B cell (primary cell): ENCODE measurements at regions not wholly inside any gene's neighbourhood (a gene's known extent, or its start where the extent isn't known, plus 50 kb on each side); places are given as distances from the start of the nearest gene placed in this dataset.

Experiments used
- ATAC-seq: fragments of 200-7000 bp; cut with Tn5 transposase; one replicate; pipeline ENCODE4 v1.10.0; 2021; ENCODE audit warnings: low read depth, mild to moderate bottlenecking, moderate number of reproducible peaks, moderate library complexity
- CTCF ChIA-PET: fragments of 350-600 bp; sonication (Branson Sonifier 250); formaldehyde crosslinking; loops from one replicate; lab custom pipeline; 2021; ENCODE audit warnings: antibody characterized with exemption, inconsistent platforms; lab: Charles Lee
- POLR2A ChIA-PET: fragments of 350-600 bp; sonication (Branson Sonifier 250); formaldehyde crosslinking; loops from one replicate; lab custom pipeline; 2021; ENCODE audit warnings: antibody characterized with exemption; lab: Charles Lee
- DNase-seq: peaks from one replicate; pipeline ENCODE4 v3.0.0; 2013
- H2AFZ ChIP-seq: 2 replicates; pipeline ENCODE4 v1.6.1; 2012; ENCODE audit warnings: mild to moderate bottlenecking, low read depth, low read length; ENCODE audit not compliant: insufficient read depth, poor library complexity, severe bottlenecking
- H3K27ac ChIP-seq, 2 donors: 1 replicate in 1 of 2; 2 replicates in 1 of 2; pipeline ENCODE4 v1.5.1; 2012 to 2013; ENCODE audit warnings: low read length in 2 of 2, mild to moderate bottlenecking in 2 of 2, moderate library complexity in 1 of 2
- H3K27me3 ChIP-seq, 4 experiments: fragments of 200-600 bp in 1 of 4; sonication (generic) in 1 of 4; replicated peaks in 1 of 4; 1 replicate in 2 of 4; 2 replicates in 2 of 4; pipeline versions ENCODE4 v1.6.1 to v1.7.0; 2013 to 2016; ENCODE audit warnings: low read length in 3 of 4, mild to moderate bottlenecking in 2 of 4, mixed read lengths in 1 of 4, moderate library complexity in 1 of 4; ENCODE audit not compliant: insufficient read depth in 4 of 4, control insufficient read depth in 3 of 4; ENCODE audit errors: control extremely low read depth in 1 of 4
- H3K36me3 ChIP-seq, 2 experiments: replicated peaks in 1 of 2; 1 replicate in 1 of 2; 2 replicates in 1 of 2; pipeline versions ENCODE4 v1.6.1 to v1.7.1; 2013; ENCODE audit warnings: low read length in 1 of 2; ENCODE audit not compliant: insufficient read depth in 2 of 2, control insufficient read depth in 1 of 2; ENCODE audit errors: control extremely low read depth in 1 of 2, extremely low read depth in 1 of 2
- H3K4me1 ChIP-seq, 2 donors: fragments of 200-600 bp in 1 of 2; sonication (generic) in 1 of 2; 1 replicate in 1 of 2; 2 replicates in 1 of 2; pipeline versions ENCODE4 v1.5.1 to v1.6.1; 2013 to 2017; ENCODE audit warnings: low read length in 2 of 2; ENCODE audit not compliant: control insufficient read depth in 2 of 2, insufficient read depth in 2 of 2
- H3K4me2 ChIP-seq: replicated peaks from 2 replicates; pipeline ENCODE3; 2012; ENCODE audit warnings: mild to moderate bottlenecking, low read depth, low read length; ENCODE audit not compliant: poor library complexity, severe bottlenecking
- H3K4me3 ChIP-seq, 5 experiments: fragments of 200-600 bp in 1 of 5; sonication (generic) in 1 of 5; 1 replicate in 3 of 5; 2 replicates in 2 of 5; pipeline versions ENCODE4 v1.5.1 to v1.7.0; 2011 to 2016; ENCODE audit warnings: low read length in 4 of 5, mild to moderate bottlenecking in 4 of 5, low read depth in 2 of 5, control low read depth in 1 of 5, moderate library complexity in 1 of 5; ENCODE audit not compliant: insufficient read depth in 1 of 5; ENCODE audit errors: control extremely low read depth in 1 of 5, extremely low read depth in 1 of 5
- H3K79me2 ChIP-seq: fragments of 200-600 bp; sonication (generic); one replicate; pipeline ENCODE4 v1.6.0; 2016; ENCODE audit warnings: low read length; ENCODE audit not compliant: control insufficient read depth, insufficient read depth
- H3K9ac ChIP-seq: fragments of 200-600 bp; sonication (generic); 2 replicates; pipeline ENCODE4 v1.6.1; 2017; ENCODE audit warnings: mild to moderate bottlenecking, low read length, moderate library complexity
- H3K9me3 ChIP-seq, 3 donors: one replicate each; pipeline versions ENCODE4 v1.6.1 to v1.7.1; 2013; ENCODE audit warnings: low read length in 2 of 3; ENCODE audit not compliant: control insufficient read depth in 2 of 3, insufficient read depth in 1 of 3; ENCODE audit errors: control extremely low read depth in 1 of 3
- H4K20me1 ChIP-seq: 2 replicates; pipeline ENCODE4 v1.6.0; 2012; ENCODE audit warnings: mild to moderate bottlenecking, low read length; ENCODE audit not compliant: insufficient read depth, control insufficient read depth, poor library complexity, severe bottlenecking
- H3K27ac Mint-ChIP-seq: one replicate; pipeline ENCODE4 v1.8.0; 2021; ENCODE audit warnings: mixed read lengths
- H3K27me3 Mint-ChIP-seq: one replicate; pipeline ENCODE4 v1.8.0; 2021; ENCODE audit warnings: mixed read lengths
- H3K4me1 Mint-ChIP-seq: one replicate; pipeline ENCODE4 v1.8.0; 2021; ENCODE audit warnings: mixed read lengths
- H3K4me3 Mint-ChIP-seq: one replicate; pipeline ENCODE4 v1.8.0; 2021; ENCODE audit warnings: mixed read lengths
- H3K9me3 Mint-ChIP-seq: one replicate; pipeline ENCODE4 v1.8.0; 2022; ENCODE audit warnings: mixed read lengths; ENCODE audit not compliant: insufficient read depth
- EZH2 ChIP-seq: IDR thresholded peaks from 2 replicates; pipeline ENCODE4 v1.6.1; 2012; ENCODE audit warnings: borderline replicate concordance, low read depth, mild to moderate bottlenecking, moderate library complexity, low read length; ENCODE audit not compliant: insufficient read depth, poor library complexity, severe bottlenecking
- WGBS: methylation state at CpG from one replicate; pipeline ENCODE4 v1.1.5; 2013; ENCODE audit warnings: missing lambda C conversion rate; ENCODE audit not compliant: insufficient coverage; 5-methylcytosine and 5-hydroxymethylcytosine counted together
- intact Hi-C: fragments of 100-400 bp; cut with micrococcal nuclease; formaldehyde crosslinking; loops from one replicate; pipeline ENCODE4 v1.10.0; 2022
- TF ChIP-seq, protein P1 (sequence below): fragments of 200-600 bp; IDR thresholded peaks from one replicate; pipeline ENCODE4 v1.8.0; 2022; ENCODE audit warnings: antibody characterized with exemption, mild to moderate bottlenecking

DNA sequence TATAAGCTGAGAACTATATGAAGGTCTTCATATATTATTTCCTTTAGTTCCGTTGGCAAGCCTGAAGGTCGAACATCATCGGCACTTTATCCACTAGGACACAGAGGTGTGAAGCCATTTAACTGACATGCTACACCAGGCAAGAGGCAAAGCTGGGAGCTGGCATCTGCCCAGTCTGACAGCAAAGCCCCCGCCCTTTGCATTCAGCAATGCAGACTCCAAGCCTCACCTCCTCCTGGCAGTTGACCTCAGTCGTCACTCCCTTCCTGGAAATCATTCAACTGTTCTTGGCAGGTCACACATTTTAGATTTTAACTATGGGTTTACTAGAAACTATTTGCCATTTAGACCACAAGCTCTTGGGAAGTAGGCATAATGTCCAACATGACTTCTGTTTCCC lies 135.8 kb upstream of the FRG1 start:
- Mint-ChIP-seq H3K9me3 (no peaks in the 10 kb centered on the region), H3K4me1 (no peaks in the 10 kb centered on the region), H3K4me3 (no peak overlapping the region), H3K27ac (no peak overlapping the region), H3K27me3 (no peaks in the 10 kb centered on the region)
- no peaks in the 10 kb centered on the region for H4K20me1 ChIP-seq
- no peaks in the 10 kb centered on the region for H3K27me3 ChIP-seq
- H3K79me2 ChIP-seq, result no peaks in the 10 kb centered on the region
- ChIA-PET POLR2A (no interaction called here), CTCF (no interaction called here)
- no peak overlapping the region for H3K4me3 ChIP-seq
- no peak for TF ChIP-seq EZH2
- TF ChIP-seq, protein P1, sequence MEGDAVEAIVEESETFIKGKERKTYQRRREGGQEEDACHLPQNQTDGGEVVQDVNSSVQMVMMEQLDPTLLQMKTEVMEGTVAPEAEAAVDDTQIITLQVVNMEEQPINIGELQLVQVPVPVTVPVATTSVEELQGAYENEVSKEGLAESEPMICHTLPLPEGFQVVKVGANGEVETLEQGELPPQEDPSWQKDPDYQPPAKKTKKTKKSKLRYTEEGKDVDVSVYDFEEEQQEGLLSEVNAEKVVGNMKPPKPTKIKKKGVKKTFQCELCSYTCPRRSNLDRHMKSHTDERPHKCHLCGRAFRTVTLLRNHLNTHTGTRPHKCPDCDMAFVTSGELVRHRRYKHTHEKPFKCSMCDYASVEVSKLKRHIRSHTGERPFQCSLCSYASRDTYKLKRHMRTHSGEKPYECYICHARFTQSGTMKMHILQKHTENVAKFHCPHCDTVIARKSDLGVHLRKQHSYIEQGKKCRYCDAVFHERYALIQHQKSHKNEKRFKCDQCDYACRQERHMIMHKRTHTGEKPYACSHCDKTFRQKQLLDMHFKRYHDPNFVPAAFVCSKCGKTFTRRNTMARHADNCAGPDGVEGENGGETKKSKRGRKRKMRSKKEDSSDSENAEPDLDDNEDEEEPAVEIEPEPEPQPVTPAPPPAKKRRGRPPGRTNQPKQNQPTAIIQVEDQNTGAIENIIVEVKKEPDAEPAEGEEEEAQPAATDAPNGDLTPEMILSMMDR, result no peak
- H3K9me3 ChIP-seq, result peaks cover 0 to 20% (median 0%) of the 10 kb centered on the region in 3 donors
- H3K4me1 ChIP-seq, result no peaks in the 10 kb centered on the region
- 90% methylated on average over 5 of the region's 5 CpGs for WGBS
- ATAC-seq, result no peak
- no peak for DNase-seq
- H2AFZ ChIP-seq, result no peak overlapping the region
- intact Hi-C loops, result no loop called here
- H3K9ac ChIP-seq, result no peak overlapping the region
- no peaks in the 10 kb centered on the region for H3K36me3 ChIP-seq
- no peak overlapping the region for H3K4me2 ChIP-seq
- no peak overlapping the region for H3K27ac ChIP-seq

DNA sequence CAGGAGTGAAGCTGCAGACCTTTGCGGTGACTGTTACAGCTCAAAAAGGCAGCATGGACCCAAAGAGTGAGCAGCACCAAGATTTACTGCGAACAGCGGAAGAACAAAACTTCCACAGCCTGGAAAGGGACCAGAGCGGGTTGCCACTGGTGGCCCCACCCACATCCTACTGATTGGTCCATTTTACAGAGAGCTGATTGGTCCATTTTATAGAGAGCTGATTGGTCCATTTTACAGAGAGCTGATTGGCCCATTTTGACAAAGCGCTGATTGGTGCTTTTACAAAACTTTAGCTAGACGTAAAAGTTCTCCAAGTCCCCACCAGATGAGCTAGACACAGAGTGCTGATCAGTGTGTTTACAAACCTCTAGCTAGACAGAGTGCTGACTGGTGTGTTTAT lies 134.2 kb upstream of the FRG1 start:
- no peaks in the 10 kb centered on the region for H4K20me1 ChIP-seq
- TF ChIP-seq EZH2, result no peak
- TF ChIP-seq, protein P1, result no peak
- ATAC-seq, result no peak
- H3K27ac ChIP-seq, result no peak overlapping the region
- H3K27ac Mint-ChIP-seq, result no peak overlapping the region
- no peaks in the 10 kb centered on the region for H3K4me1 Mint-ChIP-seq
- H3K27me3 Mint-ChIP-seq, result no peaks in the 10 kb centered on the region
- peaks cover 0 to 25% (median 0%) of the 10 kb centered on the region in 3 donors for H3K9me3 ChIP-seq
- no peak overlapping the region for H3K4me3 Mint-ChIP-seq
- POLR2A ChIA-PET, result no interaction called here
- H3K4me1 ChIP-seq, result no peaks in the 10 kb centered on the region
- no peaks in the 10 kb centered on the region for H3K27me3 ChIP-seq
- 95% methylated on average over 4 of the region's 6 CpGs for WGBS
- H3K4me3 ChIP-seq, result no peak overlapping the region
- H3K79me2 ChIP-seq, result no peaks in the 10 kb centered on the region
- intact Hi-C loops, result no loop called here
- CTCF ChIA-PET, result no interaction called here
- H3K36me3 ChIP-seq, result no peaks in the 10 kb centered on the region
- no peak overlapping the region for H3K9ac ChIP-seq
- H2AFZ ChIP-seq, result no peak overlapping the region
- DNase-seq, result no peak
- H3K4me2 ChIP-seq, result no peak overlapping the region
- peaks cover 2% of the 10 kb centered on the region for H3K9me3 Mint-ChIP-seq
